Vagina (tissue), 2 donors: ENCODE measurements at regions not wholly inside any gene's neighbourhood (a gene's known extent, or its start where the extent isn't known, plus 50 kb on each side); places are given as distances from the start of the nearest gene placed in this dataset.
"Not testable (repeated sequence)": the region's sequence is repeated elsewhere in the genome, so short reads cannot be mapped to it uniquely, and the experiment has no call there.

Experiments used
- DNase-seq, 2 donors: peaks; one replicate each; pipeline ENCODE4 v3.0.0-alpha.2; 2017; ENCODE audit errors: extremely low spot score in 2 of 2
- H3K27ac ChIP-seq: fragments of 200-600 bp; sonication (generic); one replicate; pipeline ENCODE4 v1.5.1; 2019
- H3K27me3 ChIP-seq: fragments of 200-600 bp; sonication (generic); one replicate; pipeline ENCODE4 v1.5.1; 2019
- H3K36me3 ChIP-seq, 2 donors: fragments of 200-600 bp; sonication (generic); one replicate each; pipeline ENCODE4 v1.5.1; 2017 to 2019
- H3K4me1 ChIP-seq: fragments of 200-600 bp; sonication (generic); one replicate; pipeline ENCODE4 v1.5.1; 2019
- H3K4me3 ChIP-seq, 2 donors: fragments of 200-600 bp; sonication (generic); 1 replicate in 1 of 2; 2 replicates in 1 of 2; pipeline ENCODE4 v1.5.1; 2016 to 2019
- H3K9me3 ChIP-seq: fragments of 200-600 bp; sonication (generic); one replicate; pipeline ENCODE4 v1.5.1; 2019
- CTCF ChIP-seq, 3 experiments: fragments of 450-650 bp in 2 of 3; fragments of 200-600 bp in 1 of 3; sonication (generic) in 1 of 3; IDR thresholded peaks; one replicate each; pipeline ENCODE4 v1.5.1; 2017 to 2019; ENCODE audit warnings: antibody characterized with exemption in 3 of 3, mild to moderate bottlenecking in 2 of 3, moderate library complexity in 2 of 3
- POLR2A ChIP-seq, 2 donors: fragments of 450-650 bp; IDR thresholded peaks; one replicate each; pipeline ENCODE4 v1.6.1; 2017; ENCODE audit warnings: antibody characterized with exemption in 2 of 2, mild to moderate bottlenecking in 2 of 2, moderate library complexity in 2 of 2
- POLR2AphosphoS5 ChIP-seq, 2 donors: sonication (generic); formaldehyde crosslinking; IDR thresholded peaks; one replicate each; pipeline ENCODE4 v1.9.0; 2017; ENCODE audit warnings: antibody characterized with exemption in 2 of 2, mild to moderate bottlenecking in 2 of 2, low read depth in 1 of 2; ENCODE audit not compliant: insufficient read depth in 1 of 2
- intact Hi-C: fragments of 100-400 bp; cut with DNase I; formaldehyde crosslinking; loops from one replicate; pipeline ENCODE4 v1.15.1; 2023

GRCh38 chr2:59232394-59233165 is 991.5 kb upstream of the FANCL start:
- no peaks in the 10 kb centered on the region for H3K27me3 ChIP-seq
- intact Hi-C loops: no loop called here
- DNase-seq: no peak
- no peak overlapping the region for H3K27ac ChIP-seq
- no peaks in the 10 kb centered on the region for H3K4me1 ChIP-seq
- H3K4me3 ChIP-seq: no peak overlapping the region
- no peaks in the 10 kb centered on the region for H3K9me3 ChIP-seq
- TF ChIP-seq POLR2AphosphoS5 (IDR thresholded peaks at IDR 0.05; ENCODE audit: insufficient read depth in 1 of 2, low read depth in 1 of 2) (no peak), POLR2A (IDR thresholded peaks at IDR 0.05) (no peak), CTCF (IDR thresholded peaks at IDR 0.05) (no peak)
- H3K36me3 ChIP-seq: no peaks in the 10 kb centered on the region

- H3K27ac ChIP-seq, DNase-seq, H3K4me1 ChIP-seq, intact Hi-C loops, H3K4me3 ChIP-seq, H3K9me3 ChIP-seq, H3K27me3 ChIP-seq, H3K36me3 ChIP-seq: not testable (repeated sequence)
These were observed 985.2 kb upstream of the FANCL start for GRCh38 chr2:59226362-59226761.

GRCh38 chr2:59223742-59224141 is 982.6 kb upstream of the FANCL start:
- H3K4me1 ChIP-seq: no peaks in the 10 kb centered on the region
- no peak for DNase-seq
- no peaks in the 10 kb centered on the region for H3K9me3 ChIP-seq
- H3K27ac ChIP-seq: no peak overlapping the region
- H3K36me3 ChIP-seq: no peaks in the 10 kb centered on the region
- no peak for TF ChIP-seq CTCF (IDR thresholded peaks at IDR 0.05)
- TF ChIP-seq POLR2AphosphoS5 (IDR thresholded peaks at IDR 0.05; ENCODE audit: insufficient read depth in 1 of 2, low read depth in 1 of 2): no peak
- no peak for TF ChIP-seq POLR2A (IDR thresholded peaks at IDR 0.05)
- intact Hi-C loops: no loop called here
- H3K27me3 ChIP-seq: no peaks in the 10 kb centered on the region
- no peak overlapping the region for H3K4me3 ChIP-seq

- Histone ChIP-seq H3K9me3 (no peaks in the 10 kb centered on the region), H3K4me3 (no peak overlapping the region), H3K27ac (no peak overlapping the region), H3K4me1 (no peaks in the 10 kb centered on the region), H3K27me3 (no peaks in the 10 kb centered on the region), H3K36me3 (no peaks in the 10 kb centered on the region)
- DNase-seq: no peak
- intact Hi-C loops: no loop called here
- TF ChIP-seq POLR2A (IDR thresholded peaks at IDR 0.05) (no peak), CTCF (IDR thresholded peaks at IDR 0.05) (no peak), POLR2AphosphoS5 (IDR thresholded peaks at IDR 0.05; ENCODE audit: insufficient read depth in 1 of 2, low read depth in 1 of 2) (no peak)
These were observed 976.2 kb upstream of the FANCL start for GRCh38 chr2:59217360-59217759.

GRCh38 chr2:59206361-59206760 is 965.2 kb upstream of the FANCL start:
- Histone ChIP-seq H3K36me3 (no peaks in the 10 kb centered on the region), H3K9me3 (no peaks in the 10 kb centered on the region), H3K27me3 (no peaks in the 10 kb centered on the region), H3K27ac (no peak overlapping the region), H3K4me3 (no peak overlapping the region), H3K4me1 (no peaks in the 10 kb centered on the region)
- intact Hi-C loops: no loop called here
- no peak for TF ChIP-seq CTCF (IDR thresholded peaks at IDR 0.05)
- TF ChIP-seq POLR2A (IDR thresholded peaks at IDR 0.05): no peak
- TF ChIP-seq POLR2AphosphoS5 (IDR thresholded peaks at IDR 0.05; ENCODE audit: insufficient read depth in 1 of 2, low read depth in 1 of 2): no peak
- DNase-seq: no peak
